Astrocyte (in vitro differentiated cells and primary cell): ENCODE measurements at regions not wholly inside any gene's neighbourhood (a gene's known extent, or its start where the extent isn't known, plus 50 kb on each side); places are given as distances from the start of the nearest gene placed in this dataset.

ENCODE experiments used
- CTCF ChIP-seq: IDR thresholded peaks from 2 replicates; pipeline ENCODE4 v1.5.1; 2011; ENCODE audit warnings: low read depth, mild to moderate bottlenecking, inconsistent platforms, low read length, moderate library complexity; ENCODE audit not compliant: insufficient read depth
- EZH2 ChIP-seq: IDR thresholded peaks from 2 replicates; pipeline ENCODE4 v1.6.1; 2012; ENCODE audit warnings: mild to moderate bottlenecking, low read length, inconsistent platforms; ENCODE audit not compliant: insufficient read depth

- TF ChIP-seq CTCF (no peak), EZH2 (no peak)
Measured at GRCh38 chr7:72494807-72495206, 82.7 kb upstream of the CALN1 start.
